Heart left ventricle (tissue), 16 donors: ENCODE measurements at regions not wholly inside any gene's neighbourhood (a gene's known extent, or its start where the extent isn't known, plus 50 kb on each side); places are given as distances from the start of the nearest gene placed in this dataset.
"Not testable (repeated sequence)": the region's sequence is repeated elsewhere in the genome, so short reads cannot be mapped to it uniquely, and the experiment has no call there.

ENCODE experiments used
- ATAC-seq, 4 donors: fragments of 200-7000 bp; cut with Tn5 transposase; one replicate each; pipeline ENCODE4 v1.9.1; 2020 to 2022; ENCODE audit warnings: moderate library complexity in 4 of 4, mild to moderate bottlenecking in 3 of 4, moderate number of reproducible peaks in 1 of 4
- DNase-seq, 5 donors: peaks; one replicate each; pipeline ENCODE4 v3.0.0-alpha.2; 2020
- H3K27ac ChIP-seq, 12 donors: fragments of 200-600 bp; sonication (generic) in 4 of 12; one replicate each; pipeline versions ENCODE4 v1.5.0 to v1.8.0; 2016 to 2022; ENCODE audit warnings: mild to moderate bottlenecking in 2 of 12
- H3K27me3 ChIP-seq, 9 donors: fragments of 200-600 bp; sonication (generic) in 2 of 9; one replicate each; pipeline versions ENCODE4 v1.5.1 to v1.8.0; 2016 to 2022; ENCODE audit warnings: mild to moderate bottlenecking in 3 of 9
- H3K36me3 ChIP-seq, 9 donors: fragments of 200-600 bp; sonication (generic) in 2 of 9; one replicate each; pipeline versions ENCODE4 v1.5.0 to v1.8.0; 2018 to 2022; ENCODE audit warnings: mild to moderate bottlenecking in 2 of 9
- H3K4me1 ChIP-seq, 12 donors: fragments of 200-600 bp; sonication (generic) in 4 of 12; one replicate each; pipeline versions ENCODE4 v1.5.0 to v1.8.0; 2016 to 2022; ENCODE audit warnings: mild to moderate bottlenecking in 3 of 12
- H3K4me3 ChIP-seq, 12 donors: fragments of 200-600 bp; sonication (generic) in 4 of 12; one replicate each; pipeline versions ENCODE4 v1.5.0 to v1.8.0; 2017 to 2022; ENCODE audit warnings: mild to moderate bottlenecking in 9 of 12, moderate library complexity in 4 of 12
- H3K9me3 ChIP-seq, 12 donors: fragments of 200-600 bp; sonication (generic) in 4 of 12; one replicate each; pipeline versions ENCODE4 v1.5.0 to v1.8.0; 2016 to 2022; ENCODE audit warnings: mild to moderate bottlenecking in 1 of 12
- POLR2A ChIP-seq, 2 donors: fragments of 450-650 bp; IDR thresholded peaks; one replicate each; pipeline ENCODE4 v1.6.1; 2017; ENCODE audit warnings: antibody characterized with exemption in 2 of 2, mild to moderate bottlenecking in 2 of 2, moderate library complexity in 2 of 2
- WGBS, 4 donors: extraction: QIAGEN DNeasy Blood & Tissue Kit in 2 of 4; methylation state at CpG; one replicate each; pipeline versions ENCODE4 v1.1.5 to v1.1.7; 2013 to 2018; 5-methylcytosine and 5-hydroxymethylcytosine counted together
- intact Hi-C, 10 donors: fragments of 100-400 bp; cut with DNase I; formaldehyde crosslinking; loops; one replicate each; pipeline versions ENCODE4 v1.11.1 to v1.14.2; 2022
- TF ChIP-seq, protein P1 (sequence below), 12 donors: fragments of 200-600 bp; sonication (generic) in 4 of 12; IDR thresholded peaks; one replicate each; pipeline versions ENCODE4 v1.5.0 to v1.8.0; 2018 to 2022; ENCODE audit warnings: antibody characterized with exemption in 12 of 12, mild to moderate bottlenecking in 5 of 12
- donor health status: ischemic (EF 13 %, LVEDD 7.1; RV severe dilation, severe dysfunction).
- donor health status: healthy with polysubstance abuse.
- donor health status: DM: no; HTN: yes; CAD: no.
- donor health status: DM: no; HTN: no; CAD: no.
- donor health status: ischemic (EF 25% LVEDD 6.9; RV normal size, moderate dysfunction).
- donor health status: ischemic (EF 25% LVEDD 5.7; RV mildly dilated, moderate dysfunction).
- donor health status: healthy.
- donor health status: DM: yes; HTN: yes; CAD: no.
- donor health status: ischemic (EF 35%, LVEDD 5.7; RV mildly dilated, moderate dysfunction).
- donor health status: nonischemic (EF 11% LVEDD 7.7; RV severe dilation, severe dysfunction).
- donor health status: DM: yes; HTN: yes; CAD: no.
- donor health status: PGD.
- donor health status: ischemic (EF 29% LVEDD 5.4; RV normal size, mild dysfunction).
- donor health status: nonischemic (EF 23%, LVEDD 6.1; RV moderate dilation, normal function).

DNA sequence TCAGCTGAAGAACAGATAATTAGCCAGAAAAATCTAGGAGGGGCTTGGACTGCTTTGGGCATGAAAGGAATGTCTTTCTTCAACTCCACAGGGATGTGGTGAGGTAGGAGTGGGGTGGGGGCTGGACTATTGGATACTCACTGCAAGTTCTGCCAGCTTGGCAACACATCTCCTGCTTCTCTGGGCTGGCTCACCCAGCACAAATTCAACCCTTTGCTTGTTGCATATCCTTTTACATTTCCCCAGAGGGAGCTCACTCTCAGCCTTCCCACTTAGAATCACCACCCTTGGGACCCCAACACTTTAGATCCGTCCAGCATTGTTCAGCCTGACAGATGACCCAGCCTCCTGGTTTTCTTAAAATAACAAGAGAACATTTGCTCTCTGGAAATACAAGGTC is 120.6 kb downstream of the KDR start:
- H3K9me3 ChIP-seq: no peaks in the 10 kb centered on the region
- intact Hi-C loops: loop anchor here in 8 of 10 donors (5.0 to 10.0 kb wide), 11 partner anchors 67 to 317 kb away; partner anchors contain the start of gene KDR (in 3 of the 8)
- 7 to 27% (median 16%) methylated on average over 1 of the region's 1 CpG for WGBS, 4 donors
- ATAC-seq (peak in 3 of 4 donors; percentile 16 to 41 (median 26)), DNase-seq (peak in 1 of 5 donors; percentile 29)
- TF ChIP-seq POLR2A (IDR thresholded peaks at IDR 0.05): no peak
- TF ChIP-seq, protein P1, sequence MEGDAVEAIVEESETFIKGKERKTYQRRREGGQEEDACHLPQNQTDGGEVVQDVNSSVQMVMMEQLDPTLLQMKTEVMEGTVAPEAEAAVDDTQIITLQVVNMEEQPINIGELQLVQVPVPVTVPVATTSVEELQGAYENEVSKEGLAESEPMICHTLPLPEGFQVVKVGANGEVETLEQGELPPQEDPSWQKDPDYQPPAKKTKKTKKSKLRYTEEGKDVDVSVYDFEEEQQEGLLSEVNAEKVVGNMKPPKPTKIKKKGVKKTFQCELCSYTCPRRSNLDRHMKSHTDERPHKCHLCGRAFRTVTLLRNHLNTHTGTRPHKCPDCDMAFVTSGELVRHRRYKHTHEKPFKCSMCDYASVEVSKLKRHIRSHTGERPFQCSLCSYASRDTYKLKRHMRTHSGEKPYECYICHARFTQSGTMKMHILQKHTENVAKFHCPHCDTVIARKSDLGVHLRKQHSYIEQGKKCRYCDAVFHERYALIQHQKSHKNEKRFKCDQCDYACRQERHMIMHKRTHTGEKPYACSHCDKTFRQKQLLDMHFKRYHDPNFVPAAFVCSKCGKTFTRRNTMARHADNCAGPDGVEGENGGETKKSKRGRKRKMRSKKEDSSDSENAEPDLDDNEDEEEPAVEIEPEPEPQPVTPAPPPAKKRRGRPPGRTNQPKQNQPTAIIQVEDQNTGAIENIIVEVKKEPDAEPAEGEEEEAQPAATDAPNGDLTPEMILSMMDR (IDR thresholded peaks at IDR 0.05): peak in 3 of 12 donors; percentile 10 to 38 (median 13)
- H3K27ac ChIP-seq: peak overlapping the region in 3 of 12 donors; percentile 14 to 39 (median 20)
- no peaks in the 10 kb centered on the region for H3K27me3 ChIP-seq
- peaks cover 0 to 21% (median 11%) of the 10 kb centered on the region in 12 donors for H3K4me1 ChIP-seq
- no peak overlapping the region for H3K4me3 ChIP-seq
- no peaks in the 10 kb centered on the region for H3K36me3 ChIP-seq

DNA sequence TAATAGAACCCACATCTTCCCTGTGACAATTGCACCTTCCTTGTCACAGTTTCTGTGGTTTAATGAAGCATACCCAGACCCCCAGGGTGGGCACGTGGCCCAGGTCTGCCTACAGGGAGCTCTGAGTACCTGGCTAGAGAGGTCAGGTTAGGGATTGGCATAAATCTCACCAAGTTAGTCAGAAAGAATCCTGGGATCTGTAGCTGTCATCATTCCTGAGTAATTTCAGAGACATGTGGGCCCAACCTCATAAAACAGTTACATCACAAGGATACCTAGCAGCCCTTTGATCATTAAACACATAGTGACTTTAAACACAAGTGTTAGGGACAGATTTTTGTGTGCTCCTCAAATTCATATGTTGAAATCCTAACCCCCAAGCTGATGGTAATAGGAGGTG is 123.0 kb downstream of the KDR start:
- DNase-seq: no peak
- ATAC-seq: no peak
- intact Hi-C loops: loop anchor here in 5 of 10 donors (5.0 to 10.0 kb wide), 7 partner anchors 72 to 320 kb away; partner anchors contain the start of gene KDR (in 3 of the 5)
- Histone ChIP-seq H3K4me3 (no peak overlapping the region), H3K27me3 (no peaks in the 10 kb centered on the region), H3K27ac (no peak overlapping the region), H3K36me3 (no peaks in the 10 kb centered on the region), H3K9me3 (no peaks in the 10 kb centered on the region), H3K4me1 (peaks cover 0 to 25% (median 12%) of the 10 kb centered on the region in 12 donors)
- 80 to 100% (median 82%) methylated on average over 1 of the region's 1 CpG for WGBS, 4 donors
- TF ChIP-seq, protein P1 (IDR thresholded peaks at IDR 0.05): no peak
- no peak for TF ChIP-seq POLR2A (IDR thresholded peaks at IDR 0.05)

DNA sequence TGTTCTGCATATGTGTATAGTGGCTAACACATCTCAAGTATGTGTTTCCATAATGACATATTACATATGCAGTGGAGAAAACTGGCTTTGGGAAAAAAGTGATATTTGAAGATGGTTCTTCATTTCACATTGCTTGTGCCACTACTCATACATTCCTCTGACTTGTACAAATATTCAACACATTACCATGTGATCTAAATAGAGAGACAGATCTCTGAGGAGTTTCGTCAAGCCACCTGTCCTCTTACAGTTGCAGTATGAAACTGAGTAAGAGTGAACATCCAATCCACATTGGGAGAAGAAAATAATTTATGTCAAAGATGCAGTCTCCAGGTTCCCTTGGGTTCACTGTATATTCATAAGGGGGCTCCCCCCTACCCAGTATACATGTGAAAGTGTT is 123.9 kb downstream of the KDR start:
- no peak overlapping the region for H3K27ac ChIP-seq
- intact Hi-C loops: loop anchor here in 6 of 10 donors (2.0 to 10.0 kb wide), 8 partner anchors 73 to 321 kb away; partner anchors contain the start of gene KDR (in 3 of the 6)
- no peaks in the 10 kb centered on the region for H3K36me3 ChIP-seq
- peaks cover 0 to 25% (median 12%) of the 10 kb centered on the region in 12 donors for H3K4me1 ChIP-seq
- no peak overlapping the region for H3K4me3 ChIP-seq
- DNase-seq (no peak), ATAC-seq (no peak)
- TF ChIP-seq, protein P1 (IDR thresholded peaks at IDR 0.05): no peak
- no peak for TF ChIP-seq POLR2A (IDR thresholded peaks at IDR 0.05)
- WGBS, 4 donors: 71 to 89% (median 77%) methylated on average over 1 of the region's 1 CpG
- H3K27me3 ChIP-seq: no peaks in the 10 kb centered on the region
- no peaks in the 10 kb centered on the region for H3K9me3 ChIP-seq

DNA sequence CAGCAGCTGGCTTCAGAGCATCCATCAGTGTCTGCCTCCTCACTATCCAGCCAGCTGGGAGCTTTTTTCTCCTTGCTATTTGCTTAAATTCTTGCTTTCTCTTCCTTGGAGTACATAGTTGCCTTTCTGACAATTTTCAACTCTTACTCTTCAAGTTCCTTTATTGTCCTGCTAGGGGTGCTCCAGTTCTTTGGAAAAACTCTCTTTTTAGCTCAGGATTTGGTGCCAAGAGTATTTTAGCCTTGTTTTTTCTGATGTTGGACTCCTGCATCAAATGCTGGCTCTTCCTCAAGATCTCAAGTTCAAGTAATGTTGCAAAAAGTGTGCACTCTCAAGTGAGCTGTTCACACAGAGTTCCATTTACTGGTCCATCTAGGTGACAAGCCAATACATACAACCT is 126.4 kb downstream of the KDR start:
- Histone ChIP-seq H3K27me3 (no peaks in the 10 kb centered on the region), H3K36me3 (no peaks in the 10 kb centered on the region), H3K27ac (no peak overlapping the region), H3K4me1 (peaks cover 0 to 7% (median 2%) of the 10 kb centered on the region in 12 donors), H3K9me3 (no peaks in the 10 kb centered on the region), H3K4me3 (no peak overlapping the region)
- ATAC-seq (peak in 1 of 4 donors; percentile 74), DNase-seq (no peak)
- intact Hi-C loops: loop anchor here in 9 of 10 donors (2.0 to 10.0 kb wide), 6 partner anchors 322 to 868 kb away; no protein-coding TSS in a partner anchor
- no peak for TF ChIP-seq POLR2A (IDR thresholded peaks at IDR 0.05)
- TF ChIP-seq, protein P1 (IDR thresholded peaks at IDR 0.05): peak; percentile 25 to 70 (median 58)

DNA sequence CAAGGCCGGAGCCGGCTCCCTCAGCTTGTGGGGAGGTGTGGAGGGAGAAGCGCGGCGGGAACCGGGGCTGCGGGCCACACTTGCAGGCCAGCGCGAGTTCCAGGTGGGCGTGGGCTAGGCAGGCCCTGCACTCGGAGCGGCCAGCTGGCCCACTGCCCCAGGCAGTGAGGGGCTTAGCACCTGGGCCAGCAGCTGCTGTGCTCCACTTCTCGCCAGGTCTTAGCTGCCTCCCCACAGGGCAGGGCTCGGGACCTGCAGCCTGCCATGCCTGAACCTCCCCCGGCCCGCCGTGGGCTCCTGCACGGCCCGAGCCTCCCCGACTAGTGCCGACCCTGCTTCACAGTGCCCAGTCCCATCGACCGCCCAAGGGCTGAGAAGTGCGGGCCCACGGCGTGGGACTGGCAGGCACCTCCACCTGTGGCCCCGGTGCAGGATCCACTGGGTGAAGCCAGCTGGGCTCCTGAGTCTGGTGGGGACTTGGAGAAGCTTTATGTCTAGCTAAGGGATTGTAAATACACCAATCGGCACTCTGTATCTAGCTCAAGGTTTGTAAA is 131.8 kb downstream of the KDR start:
- not testable (repeated sequence) for H3K36me3 ChIP-seq, H3K4me3 ChIP-seq, H3K4me1 ChIP-seq, DNase-seq, ATAC-seq, H3K27me3 ChIP-seq, H3K27ac ChIP-seq
- 87 to 95% (median 93%) methylated on average over 5 to 28 of the region's 28 CpGs for WGBS, 4 donors
- H3K9me3 ChIP-seq: peaks cover 0 to 29% (median 5%) of the 10 kb centered on the region in 12 donors
- intact Hi-C loops: loop anchor here in 1 of 10 donors (10.0 kb wide), 1 partner anchor 561 kb away; no protein-coding TSS in a partner anchor
